NT2/D1 (cell line): ENCODE measurements at regions not wholly inside any gene's neighbourhood (a gene's known extent, or its start where the extent isn't known, plus 50 kb on each side); places are given as distances from the start of the nearest gene placed in this dataset.

Experiments
- DNase-seq: peaks from one replicate; pipeline ENCODE4 v3.0.0-alpha.2; 2011; ENCODE audit warnings: low read depth, low spot score
- H3K27me3 ChIP-seq: 2 replicates; pipeline ENCODE4 v1.6.0; 2011; ENCODE audit warnings: mild to moderate bottlenecking; ENCODE audit not compliant: insufficient read length, insufficient read depth
- H3K36me3 ChIP-seq: 2 replicates; pipeline ENCODE4 v1.6.1; 2011; ENCODE audit warnings: mild to moderate bottlenecking, low read length, mixed read lengths; ENCODE audit not compliant: insufficient read depth, insufficient read length
- H3K4me1 ChIP-seq: 2 replicates; pipeline ENCODE4 v1.5.1; 2011; ENCODE audit not compliant: insufficient read depth, insufficient read length
- H3K4me3 ChIP-seq: 2 replicates; pipeline ENCODE4 v1.5.1; 2011; ENCODE audit warnings: low read depth; ENCODE audit not compliant: insufficient read length
- H3K9ac ChIP-seq: 2 replicates; pipeline ENCODE4 v1.6.0; 2011; ENCODE audit warnings: low read depth; ENCODE audit not compliant: insufficient read length
- H3K9me3 ChIP-seq: 2 replicates; pipeline ENCODE4 v1.5.1; 2011; ENCODE audit warnings: mild to moderate bottlenecking, low read length; ENCODE audit not compliant: insufficient read depth
- SUZ12 ChIP-seq: IDR thresholded peaks from 2 replicates; pipeline ENCODE4 v1.6.1; 2011; ENCODE audit not compliant: insufficient read length, insufficient read depth; ENCODE audit errors: extremely low read depth
- YY1 ChIP-seq: IDR thresholded peaks from 2 replicates; pipeline ENCODE4 v1.6.1; 2011; ENCODE audit not compliant: insufficient read length, insufficient read depth
- ZNF274 ChIP-seq: IDR thresholded peaks from 2 replicates; pipeline ENCODE4 v1.6.1; 2011; ENCODE audit warnings: mild to moderate bottlenecking, low read depth, low read length

DNA sequence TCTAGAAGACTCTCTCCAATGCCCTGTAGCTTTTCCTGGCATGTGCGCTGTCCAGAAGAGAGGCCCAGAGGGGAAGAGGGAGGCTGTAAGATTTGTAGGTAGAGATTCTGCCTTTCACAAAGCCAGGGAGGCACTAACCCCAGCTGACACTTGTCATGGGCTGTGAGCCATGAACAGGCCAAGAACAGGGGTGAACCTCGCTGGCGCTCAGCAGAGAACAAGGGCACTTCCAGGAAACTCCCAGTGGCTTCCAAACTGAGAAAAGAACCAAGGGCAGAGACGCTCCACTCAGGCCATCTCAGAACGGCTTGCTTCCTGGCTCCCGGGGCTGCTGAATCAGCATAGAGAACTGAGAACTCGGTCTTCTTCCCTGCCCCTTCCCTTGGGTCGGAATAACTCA, 257.8 kb upstream of the ZNF32 start:
- no peak overlapping the region for H3K9ac ChIP-seq
- DNase-seq: no peak
- no peaks in the 10 kb centered on the region for H3K27me3 ChIP-seq

GRCh38 chr10:43905512-43906236, 257.0 kb upstream of the ZNF32 start:
- H3K9me3 ChIP-seq: no peaks in the 10 kb centered on the region
- H3K9ac ChIP-seq: no peak overlapping the region
- no peak for TF ChIP-seq ZNF274
- TF ChIP-seq SUZ12: no peak
- TF ChIP-seq YY1: no peak
- H3K27me3 ChIP-seq: no peaks in the 10 kb centered on the region
- no peak overlapping the region for H3K4me3 ChIP-seq
- no peaks in the 10 kb centered on the region for H3K36me3 ChIP-seq
- H3K4me1 ChIP-seq: no peaks in the 10 kb centered on the region
- DNase-seq: no peak

More for the DNA sequence above, 257.8 kb upstream of the ZNF32 start:
- no peaks in the 10 kb centered on the region for H3K9me3 ChIP-seq
- TF ChIP-seq YY1 (no peak), SUZ12 (no peak), ZNF274 (no peak)
- H3K36me3 ChIP-seq: no peaks in the 10 kb centered on the region
- no peaks in the 10 kb centered on the region for H3K4me1 ChIP-seq
- no peak overlapping the region for H3K4me3 ChIP-seq

DNA sequence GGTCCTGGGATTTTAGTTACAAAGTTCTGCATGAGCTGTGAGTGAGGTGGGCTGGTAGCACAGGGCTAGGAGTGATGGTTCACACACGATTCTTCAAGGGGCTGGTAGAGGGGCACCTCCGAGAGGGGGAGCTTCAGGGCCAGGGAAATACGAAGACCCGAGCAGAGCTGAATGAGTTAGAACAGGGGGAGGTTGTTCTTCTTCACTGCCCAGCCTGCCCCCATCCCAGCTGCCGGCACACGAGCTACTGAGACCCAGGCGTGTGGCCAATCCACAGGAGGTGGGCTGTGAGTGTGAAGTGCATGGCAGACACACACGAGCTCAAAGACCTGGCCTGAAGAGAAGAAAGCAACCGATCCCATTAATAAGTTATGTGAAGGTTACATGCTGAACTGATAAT, 256.2 kb upstream of the ZNF32 start:
- Histone ChIP-seq H3K9ac (no peak overlapping the region), H3K9me3 (no peaks in the 10 kb centered on the region), H3K27me3 (no peaks in the 10 kb centered on the region), H3K36me3 (no peaks in the 10 kb centered on the region), H3K4me1 (no peaks in the 10 kb centered on the region), H3K4me3 (no peak overlapping the region)
- TF ChIP-seq SUZ12 (no peak), YY1 (no peak), ZNF274 (no peak)
- no peak for DNase-seq

GRCh38 chr10:43904301-43904700, 255.6 kb upstream of the ZNF32 start:
- no peaks in the 10 kb centered on the region for H3K9me3 ChIP-seq
- H3K9ac ChIP-seq: no peak overlapping the region
- no peaks in the 10 kb centered on the region for H3K27me3 ChIP-seq
- TF ChIP-seq YY1 (no peak), ZNF274 (no peak), SUZ12 (no peak)
- DNase-seq: no peak
- H3K36me3 ChIP-seq: no peaks in the 10 kb centered on the region
- no peaks in the 10 kb centered on the region for H3K4me1 ChIP-seq
- H3K4me3 ChIP-seq: no peak overlapping the region

DNA sequence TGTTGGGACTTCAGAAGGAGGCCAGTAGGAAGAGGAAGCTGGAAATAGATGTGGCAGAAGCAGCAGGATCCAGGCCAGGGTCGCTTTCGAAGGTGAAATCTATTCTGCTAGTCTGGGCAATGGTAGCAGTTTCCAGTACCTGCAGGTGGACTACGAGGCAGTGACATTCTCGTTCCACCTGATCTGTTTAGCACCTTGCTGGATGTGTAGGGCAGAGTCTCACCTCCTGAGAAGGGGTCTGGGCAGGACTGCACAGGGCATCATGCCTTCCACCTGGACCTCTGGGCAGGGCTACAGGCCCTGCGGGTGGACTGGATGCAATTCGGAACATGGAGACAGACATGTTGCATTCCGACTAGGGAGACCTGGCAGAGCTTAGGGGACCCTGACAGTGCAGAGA, 254.8 kb upstream of the ZNF32 start:
- DNase-seq: no peak
- Histone ChIP-seq H3K36me3 (no peaks in the 10 kb centered on the region), H3K4me1 (no peaks in the 10 kb centered on the region), H3K4me3 (no peak overlapping the region), H3K27me3 (no peaks in the 10 kb centered on the region), H3K9ac (no peak overlapping the region), H3K9me3 (no peaks in the 10 kb centered on the region)
- TF ChIP-seq ZNF274 (no peak), YY1 (no peak), SUZ12 (no peak)

- Histone ChIP-seq H3K9me3 (no peaks in the 10 kb centered on the region), H3K36me3 (no peaks in the 10 kb centered on the region), H3K27me3 (no peaks in the 10 kb centered on the region), H3K9ac (no peak overlapping the region), H3K4me3 (no peak overlapping the region), H3K4me1 (no peaks in the 10 kb centered on the region)
- DNase-seq: no peak
- TF ChIP-seq YY1: no peak
- TF ChIP-seq ZNF274: no peak
- no peak for TF ChIP-seq SUZ12
These were observed 254.2 kb upstream of the ZNF32 start for GRCh38 chr10:43902842-43903241.

DNA sequence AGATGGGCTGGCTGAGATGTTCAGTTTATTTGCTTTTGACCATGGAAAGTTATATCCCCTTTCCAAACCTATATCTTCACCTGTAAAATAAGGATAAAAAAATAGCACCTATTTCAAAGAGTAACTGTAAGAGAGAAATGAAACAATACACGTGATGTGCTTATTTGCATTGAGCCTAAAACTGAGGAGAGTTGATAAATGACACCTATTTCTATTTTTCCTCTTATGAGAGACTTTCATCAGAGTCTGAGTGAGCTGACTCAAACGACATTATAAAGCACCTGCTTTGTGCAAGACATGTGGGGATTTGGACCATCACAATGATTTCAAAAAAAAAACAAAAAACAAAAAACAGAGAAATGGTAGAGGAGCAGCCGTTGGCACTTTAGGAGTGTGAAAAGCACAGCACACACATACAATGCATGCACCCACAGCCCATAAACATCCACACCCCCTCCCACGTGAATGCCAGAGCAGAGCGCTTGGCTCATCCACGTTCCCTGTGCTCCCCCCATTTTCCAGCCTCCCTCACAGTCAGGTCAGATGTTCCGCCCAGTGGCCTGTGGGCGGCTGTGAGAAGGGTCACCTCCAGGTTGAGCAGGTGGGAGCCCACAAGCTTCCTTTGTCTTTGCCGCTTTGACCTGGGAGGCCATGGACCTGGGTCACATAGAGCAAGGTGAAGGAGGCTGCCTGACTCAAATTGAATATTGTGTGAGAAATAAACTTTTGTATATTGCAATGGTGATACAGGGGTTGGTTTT, 253.2 kb upstream of the ZNF32 start:
- TF ChIP-seq SUZ12 (no peak), ZNF274 (no peak), YY1 (no peak)
- H3K9me3 ChIP-seq: no peaks in the 10 kb centered on the region
- H3K27me3 ChIP-seq: no peaks in the 10 kb centered on the region
- H3K9ac ChIP-seq: no peak overlapping the region
- DNase-seq: no peak
- H3K4me3 ChIP-seq: no peak overlapping the region
- no peaks in the 10 kb centered on the region for H3K36me3 ChIP-seq
- H3K4me1 ChIP-seq: no peaks in the 10 kb centered on the region

DNA sequence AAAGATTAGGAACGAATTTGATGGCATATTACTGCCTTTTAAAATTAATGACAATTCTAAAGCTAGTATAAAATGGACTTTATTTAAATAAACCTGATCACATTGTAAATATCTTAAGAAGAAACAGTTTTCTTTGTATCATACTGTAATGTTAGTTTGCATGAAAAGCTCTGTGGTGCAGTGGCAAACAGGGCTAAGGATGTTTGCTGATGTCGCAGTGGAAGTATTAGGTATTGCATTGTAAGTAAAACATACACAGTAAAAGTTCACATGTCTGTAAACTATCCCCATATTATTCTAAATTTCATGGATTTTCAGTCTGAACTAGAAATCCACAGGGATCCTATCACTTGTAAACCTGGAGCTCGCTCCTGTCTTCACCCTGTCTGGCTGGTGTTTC, 252.6 kb upstream of the ZNF32 start:
- TF ChIP-seq SUZ12: no peak
- no peak for TF ChIP-seq ZNF274
- TF ChIP-seq YY1: no peak
- no peak for DNase-seq
- H3K9me3 ChIP-seq: no peaks in the 10 kb centered on the region
- no peaks in the 10 kb centered on the region for H3K4me1 ChIP-seq
- H3K4me3 ChIP-seq: no peak overlapping the region
- no peaks in the 10 kb centered on the region for H3K27me3 ChIP-seq
- H3K36me3 ChIP-seq: no peaks in the 10 kb centered on the region
- no peak overlapping the region for H3K9ac ChIP-seq
